ENCODE measurements at regions not wholly inside any gene's neighbourhood (a gene's known extent, or its start where the extent isn't known, plus 50 kb on each side); places are given as distances from the start of the nearest gene placed in this dataset.
A peak's percentile ranks its signal among the peaks of the same experiment; 100 is the strongest.

- DNase-seq (ENCODE audit: low read depth) = peak; percentile 84
- no peak for TF ChIP-seq CTCF (conservative IDR thresholded peaks at IDR 0.05; ENCODE audit: low read depth, low read length)
- H3K4me3 ChIP-seq (ENCODE audit: low read depth, low read length) = no peak overlapping the region
Observed at GRCh38 chr6:47111685-47112084, 69.6 kb upstream of the ADGRF1 start.

GRCh38 chr6:47109281-47109680 lies 67.1 kb upstream of the ADGRF1 start:
- no peak for TF ChIP-seq CTCF (conservative IDR thresholded peaks at IDR 0.05; ENCODE audit: low read depth, low read length)
- no peak for DNase-seq (ENCODE audit: low read depth)
- H3K4me3 ChIP-seq (ENCODE audit: low read depth, low read length) = no peak overlapping the region

GRCh38 chr6:47106721-47107197 lies 64.6 kb upstream of the ADGRF1 start:
- no peak for TF ChIP-seq CTCF (conservative IDR thresholded peaks at IDR 0.05; ENCODE audit: low read depth, low read length)
- no peak for DNase-seq (ENCODE audit: low read depth)
- H3K4me3 ChIP-seq (ENCODE audit: low read depth, low read length) = no peak overlapping the region

- no peak for DNase-seq (ENCODE audit: low read depth)
- no peak for TF ChIP-seq CTCF (conservative IDR thresholded peaks at IDR 0.05; ENCODE audit: low read depth, low read length)
- H3K4me3 ChIP-seq (ENCODE audit: low read depth, low read length) = no peak overlapping the region
Observed at GRCh38 chr6:47106216-47106615, 64.1 kb upstream of the ADGRF1 start.

GRCh38 chr6:47105469-47106178 lies 63.5 kb upstream of the ADGRF1 start:
- H3K4me3 ChIP-seq (ENCODE audit: low read depth, low read length) = no peak overlapping the region
- no peak for TF ChIP-seq CTCF (conservative IDR thresholded peaks at IDR 0.05; ENCODE audit: low read depth, low read length)
- DNase-seq (ENCODE audit: low read depth) = no peak

GRCh38 chr6:47103931-47104330 lies 61.8 kb upstream of the ADGRF1 start:
- no peak for TF ChIP-seq CTCF (conservative IDR thresholded peaks at IDR 0.05; ENCODE audit: low read depth, low read length)
- no peak overlapping the region for H3K4me3 ChIP-seq (ENCODE audit: low read depth, low read length)
- no peak for DNase-seq (ENCODE audit: low read depth)

- DNase-seq (ENCODE audit: low read depth) = no peak
- no peak overlapping the region for H3K4me3 ChIP-seq (ENCODE audit: low read depth, low read length)
- TF ChIP-seq CTCF (conservative IDR thresholded peaks at IDR 0.05; ENCODE audit: low read depth, low read length) = no peak
Observed at GRCh38 chr6:47102331-47102730, 60.2 kb upstream of the ADGRF1 start.
